Chondrocyte (in vitro differentiated cells): ENCODE measurements at regions not wholly inside any gene's neighbourhood (a gene's known extent, or its start where the extent isn't known, plus 50 kb on each side); places are given as distances from the start of the nearest gene placed in this dataset.

ENCODE experiments used
- DNase-seq: peaks from one replicate; pipeline ENCODE4 v3.0.0; 2021; ENCODE audit warnings: mixed read lengths, low spot score
- H3K27ac Mint-ChIP-seq: one replicate; pipeline ENCODE4 v1.8.0; 2021; ENCODE audit warnings: mild to moderate bottlenecking, moderate library complexity, mixed read lengths; ENCODE audit not compliant: unreplicated experiment
- H3K27me3 Mint-ChIP-seq: 2 replicates; pipeline ENCODE4 v1.8.0; 2021; ENCODE audit warnings: low read depth, mixed read lengths
- H3K36me3 Mint-ChIP-seq: 2 replicates; pipeline ENCODE4 v1.8.0; 2021; ENCODE audit warnings: low read depth, mixed read lengths
- H3K4me1 Mint-ChIP-seq: 2 replicates; pipeline ENCODE4 v1.8.0; 2021; ENCODE audit warnings: low read depth, mild to moderate bottlenecking, mixed read lengths
- H3K4me3 Mint-ChIP-seq: one replicate; pipeline ENCODE4 v1.8.0; 2021; ENCODE audit warnings: mild to moderate bottlenecking, moderate library complexity, mixed read lengths; ENCODE audit not compliant: unreplicated experiment
- H3K9me3 Mint-ChIP-seq: 2 replicates; pipeline ENCODE4 v1.8.0; 2021; ENCODE audit warnings: low read depth, mixed read lengths
- TF ChIP-seq, protein P1 (sequence below): fragments of 200-600 bp; sonication (generic); IDR thresholded peaks from 2 replicates; pipeline ENCODE4 v1.5.0; 2021; ENCODE audit warnings: antibody characterized with exemption, mild to moderate bottlenecking, moderate library complexity

DNA sequence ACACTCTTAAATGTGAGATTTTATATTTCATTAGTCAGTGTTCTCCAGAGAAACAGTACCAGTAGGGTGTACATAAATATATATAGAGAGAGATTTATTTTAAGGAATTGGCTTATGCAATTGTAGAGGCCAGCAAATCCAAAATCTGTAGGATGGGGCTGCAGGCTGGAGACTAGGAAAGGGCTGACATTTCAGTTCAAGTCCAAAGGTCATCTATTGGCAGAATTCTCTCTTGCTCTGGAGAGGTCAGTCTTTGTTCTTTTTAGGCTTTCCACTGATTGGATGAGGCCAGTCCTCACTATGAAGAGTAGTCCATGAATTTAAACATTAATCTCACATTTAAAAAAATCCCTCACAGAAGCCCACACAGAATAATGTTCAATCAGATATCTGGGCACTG, 170.8 kb upstream of the NCKAP5 start:
- H3K27me3 Mint-ChIP-seq: no peaks in the 10 kb centered on the region
- TF ChIP-seq, protein P1, sequence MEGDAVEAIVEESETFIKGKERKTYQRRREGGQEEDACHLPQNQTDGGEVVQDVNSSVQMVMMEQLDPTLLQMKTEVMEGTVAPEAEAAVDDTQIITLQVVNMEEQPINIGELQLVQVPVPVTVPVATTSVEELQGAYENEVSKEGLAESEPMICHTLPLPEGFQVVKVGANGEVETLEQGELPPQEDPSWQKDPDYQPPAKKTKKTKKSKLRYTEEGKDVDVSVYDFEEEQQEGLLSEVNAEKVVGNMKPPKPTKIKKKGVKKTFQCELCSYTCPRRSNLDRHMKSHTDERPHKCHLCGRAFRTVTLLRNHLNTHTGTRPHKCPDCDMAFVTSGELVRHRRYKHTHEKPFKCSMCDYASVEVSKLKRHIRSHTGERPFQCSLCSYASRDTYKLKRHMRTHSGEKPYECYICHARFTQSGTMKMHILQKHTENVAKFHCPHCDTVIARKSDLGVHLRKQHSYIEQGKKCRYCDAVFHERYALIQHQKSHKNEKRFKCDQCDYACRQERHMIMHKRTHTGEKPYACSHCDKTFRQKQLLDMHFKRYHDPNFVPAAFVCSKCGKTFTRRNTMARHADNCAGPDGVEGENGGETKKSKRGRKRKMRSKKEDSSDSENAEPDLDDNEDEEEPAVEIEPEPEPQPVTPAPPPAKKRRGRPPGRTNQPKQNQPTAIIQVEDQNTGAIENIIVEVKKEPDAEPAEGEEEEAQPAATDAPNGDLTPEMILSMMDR: no peak
- H3K27ac Mint-ChIP-seq: no peak overlapping the region
- DNase-seq: no peak
- no peaks in the 10 kb centered on the region for H3K9me3 Mint-ChIP-seq
- no peaks in the 10 kb centered on the region for H3K36me3 Mint-ChIP-seq
- peaks cover 25% of the 10 kb centered on the region for H3K4me1 Mint-ChIP-seq
- H3K4me3 Mint-ChIP-seq: no peak overlapping the region

DNA sequence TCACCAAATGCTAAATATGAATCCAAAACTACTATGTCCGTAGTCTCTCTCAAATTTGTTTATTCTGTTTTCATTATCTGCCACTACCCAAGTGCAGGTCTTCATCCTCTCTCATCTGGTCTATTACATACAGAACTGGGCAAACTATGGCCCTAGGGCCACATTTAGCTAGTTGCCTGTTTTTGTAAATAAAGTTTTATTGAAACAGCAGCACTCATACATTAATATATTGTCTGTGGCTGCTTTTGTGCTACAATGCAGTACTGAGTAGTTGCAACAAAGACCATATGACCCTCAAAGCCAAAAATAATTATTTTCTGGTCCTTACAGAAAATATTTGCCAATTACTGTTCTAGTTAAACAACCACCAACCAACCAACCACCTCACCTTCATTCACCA, 172.2 kb upstream of the NCKAP5 start:
- Mint-ChIP-seq H3K27ac (no peak overlapping the region), H3K4me3 (no peak overlapping the region), H3K36me3 (no peaks in the 10 kb centered on the region), H3K4me1 (peaks cover 15% of the 10 kb centered on the region), H3K27me3 (no peaks in the 10 kb centered on the region), H3K9me3 (no peaks in the 10 kb centered on the region)
- TF ChIP-seq, protein P1: no peak
- no peak for DNase-seq

GRCh38 chr2:133748007-133748700, 179.9 kb upstream of the NCKAP5 start:
- DNase-seq: no peak
- Mint-ChIP-seq H3K27me3 (peaks cover 12% of the 10 kb centered on the region), H3K4me1 (peaks cover 3% of the 10 kb centered on the region), H3K4me3 (no peak overlapping the region), H3K9me3 (no peaks in the 10 kb centered on the region), H3K36me3 (no peaks in the 10 kb centered on the region), H3K27ac (no peak overlapping the region)
- TF ChIP-seq, protein P1: no peak

DNA sequence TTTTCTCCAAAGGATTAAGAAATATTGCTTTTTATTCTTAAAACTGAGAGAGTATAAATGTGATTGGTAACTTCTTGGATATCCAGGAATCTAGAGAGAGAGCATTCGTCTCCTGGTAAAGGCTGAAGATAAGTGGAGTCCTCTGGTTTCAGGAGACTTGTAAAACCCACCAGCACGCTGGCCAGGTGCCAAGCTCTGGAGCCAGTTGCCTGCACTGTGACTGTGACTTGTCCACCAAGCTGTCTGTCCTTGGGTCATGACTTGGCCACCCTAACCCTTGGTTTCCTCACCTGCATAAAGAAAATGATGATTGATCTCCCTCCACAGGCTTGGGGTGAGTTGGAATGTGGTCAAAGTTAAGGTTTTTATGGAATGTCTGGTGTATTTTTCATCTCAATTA, 185.4 kb upstream of the NCKAP5 start:
- Mint-ChIP-seq H3K36me3 (no peaks in the 10 kb centered on the region), H3K27ac (no peak overlapping the region), H3K9me3 (no peaks in the 10 kb centered on the region), H3K27me3 (peaks cover 12% of the 10 kb centered on the region), H3K4me3 (no peak overlapping the region), H3K4me1 (peaks cover 22% of the 10 kb centered on the region)
- TF ChIP-seq, protein P1: no peak
- no peak for DNase-seq

DNA sequence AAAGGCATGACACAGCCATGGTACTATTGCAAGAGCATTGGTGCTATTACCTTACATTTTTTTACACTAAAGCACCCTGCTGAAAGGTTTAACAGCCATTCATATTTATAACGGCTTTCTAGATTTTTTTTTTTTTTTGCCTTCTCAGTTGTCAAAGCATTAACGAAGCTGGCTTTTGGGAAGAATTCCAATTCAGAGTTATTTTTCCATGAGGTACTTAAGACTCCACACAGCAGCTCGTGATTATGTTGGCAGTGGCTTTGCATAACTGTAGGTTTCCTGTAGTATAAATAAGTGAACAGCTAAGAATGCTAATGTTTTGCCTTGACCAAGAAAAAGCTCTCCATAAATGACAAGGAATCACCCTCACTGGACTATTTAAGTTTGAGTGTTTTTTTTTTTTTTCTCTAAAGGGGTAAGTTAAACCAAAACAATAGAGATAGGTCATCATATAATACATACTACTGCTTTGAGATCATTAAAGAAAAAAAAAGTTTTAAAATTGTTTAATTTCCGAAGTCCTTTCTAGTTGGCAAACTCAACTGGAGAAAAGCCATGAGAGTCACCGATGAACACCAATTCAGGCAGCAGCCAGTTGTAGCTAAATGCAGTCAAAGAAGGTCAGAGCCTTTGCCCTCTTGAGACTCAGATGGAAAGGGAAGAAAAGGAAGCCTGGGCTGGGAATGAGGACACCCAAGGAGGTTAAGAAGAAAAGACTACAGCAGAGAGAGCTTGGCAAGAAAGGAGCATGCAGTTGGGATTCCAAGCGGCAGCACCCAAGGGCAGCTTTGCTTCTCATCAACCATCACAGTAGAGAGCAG, 187.4 kb upstream of the NCKAP5 start:
- TF ChIP-seq, protein P1: no peak
- Mint-ChIP-seq H3K27me3 (peaks cover 3% of the 10 kb centered on the region), H3K4me1 (peaks cover 29% of the 10 kb centered on the region), H3K9me3 (no peaks in the 10 kb centered on the region), H3K36me3 (no peaks in the 10 kb centered on the region), H3K27ac (peak overlapping the region; percentile 85), H3K4me3 (no peak overlapping the region)
- DNase-seq: no peak
